GM21423 (cell line): ENCODE measurements at regions not wholly inside any gene's neighbourhood (a gene's known extent, or its start where the extent isn't known, plus 50 kb on each side); places are given as distances from the start of the nearest gene placed in this dataset.
A peak's percentile ranks its signal among the peaks of the same experiment; 100 is the strongest.

Experiments used
- ATAC-seq: cut with Tn5 transposase; IDR thresholded peaks from one replicate; pipeline ENCODE4 v1.9.1; 2021; ENCODE audit warnings: mild to moderate bottlenecking, moderate library complexity; ENCODE audit not compliant: unreplicated experiment

GRCh38 chr6:40759838-40760237 is 172.7 kb upstream of the LRFN2 start:
- no peak for ATAC-seq

- ATAC-seq = no peak
Observed at GRCh38 chr6:40759264-40759663, 172.1 kb upstream of the LRFN2 start.

- ATAC-seq = no peak
Observed at GRCh38 chr6:40755749-40756452, 168.7 kb upstream of the LRFN2 start.

GRCh38 chr6:40755046-40755681 is 168.0 kb upstream of the LRFN2 start:
- ATAC-seq = no peak

- no peak for ATAC-seq
Observed at GRCh38 chr6:40754461-40755045, 167.4 kb upstream of the LRFN2 start.

GRCh38 chr6:40753675-40754448 is 166.7 kb upstream of the LRFN2 start:
- ATAC-seq = no peak

GRCh38 chr6:40753048-40753447 is 165.9 kb upstream of the LRFN2 start:
- ATAC-seq = no peak

GRCh38 chr6:40744835-40745234 is 157.7 kb upstream of the LRFN2 start:
- no peak for ATAC-seq

- no peak for ATAC-seq
Observed at GRCh38 chr6:40743690-40744446, 156.7 kb upstream of the LRFN2 start.

GRCh38 chr6:40743226-40743625 is 156.1 kb upstream of the LRFN2 start:
- ATAC-seq = no peak

- ATAC-seq = no peak
Observed at GRCh38 chr6:40740518-40740917, 153.4 kb upstream of the LRFN2 start.

- ATAC-seq = no peak
Observed at GRCh38 chr6:40738551-40739193, 151.5 kb upstream of the LRFN2 start.

- ATAC-seq = no peak
Observed at GRCh38 chr6:40735521-40735920, 148.4 kb upstream of the LRFN2 start.

- ATAC-seq = no peak
Observed at GRCh38 chr6:40735121-40735520, 148.0 kb upstream of the LRFN2 start.

- ATAC-seq = no peak
Observed at GRCh38 chr6:40734607-40735006, 147.4 kb upstream of the LRFN2 start.

- peak; percentile 69 for ATAC-seq
Observed at GRCh38 chr6:40733770-40734396, 146.7 kb upstream of the LRFN2 start.

GRCh38 chr6:40733290-40733689 is 146.1 kb upstream of the LRFN2 start:
- no peak for ATAC-seq

GRCh38 chr6:40732878-40733277 is 145.7 kb upstream of the LRFN2 start:
- no peak for ATAC-seq

- no peak for ATAC-seq
Observed at GRCh38 chr6:40728643-40729042, 141.5 kb upstream of the LRFN2 start.

- no peak for ATAC-seq
Observed at GRCh38 chr6:40727271-40727670, 140.1 kb upstream of the LRFN2 start.
